PC-9 (cell line): ENCODE measurements at regions not wholly inside any gene's neighbourhood (a gene's known extent, or its start where the extent isn't known, plus 50 kb on each side); places are given as distances from the start of the nearest gene placed in this dataset.

Experiments
- CTCF ChIP-seq: fragments of 200-600 bp; sonication (generic); conservative IDR thresholded peaks from 2 replicates; pipeline ENCODE4 v1.6.1; 2017; ENCODE audit warnings: mixed run types, antibody characterized with exemption, mild to moderate bottlenecking, moderate library complexity
- EZH2 ChIP-seq: fragments of 200-600 bp; sonication (generic); IDR thresholded peaks from 2 replicates; pipeline ENCODE4 v1.8.0; 2017; ENCODE audit warnings: antibody characterized with exemption, low read depth

GRCh38 chr18:77669331-77669730 lies 419.7 kb downstream of the GALR1 start:
- no peak for TF ChIP-seq CTCF
- no peak for TF ChIP-seq EZH2
